Ovary (tissue), 3 donors: ENCODE measurements at regions not wholly inside any gene's neighbourhood (a gene's known extent, or its start where the extent isn't known, plus 50 kb on each side); places are given as distances from the start of the nearest gene placed in this dataset.

Source experiments
- CTCF ChIP-seq, 3 donors: fragments of 450-650 bp in 2 of 3; fragments of 200-600 bp in 1 of 3; IDR thresholded peaks; one replicate each; pipeline versions ENCODE4 v1.5.1 to v1.8.0; 2016 to 2022; ENCODE audit warnings: antibody characterized with exemption in 3 of 3, mild to moderate bottlenecking in 1 of 3
- POLR2A ChIP-seq: fragments of 450-650 bp; IDR thresholded peaks from one replicate; pipeline ENCODE4 v1.6.1; 2017; ENCODE audit warnings: antibody characterized with exemption, mild to moderate bottlenecking, moderate library complexity
- donor health status: DM: no; HTN: no; CAD: no.

- no peak for TF ChIP-seq CTCF (IDR thresholded peaks at IDR 0.05)
- TF ChIP-seq POLR2A = no peak
These were observed 218.8 kb downstream of the IPMK start for GRCh38 chr10:58048936-58049335.
